ENCODE measurements at regions not wholly inside any gene's neighbourhood (a gene's known extent, or its start where the extent isn't known, plus 50 kb on each side); places are given as distances from the start of the nearest gene placed in this dataset.
"Not testable (repeated sequence)": the region's sequence is repeated elsewhere in the genome, so short reads cannot be mapped to it uniquely, and the experiment has no call there.

DNA sequence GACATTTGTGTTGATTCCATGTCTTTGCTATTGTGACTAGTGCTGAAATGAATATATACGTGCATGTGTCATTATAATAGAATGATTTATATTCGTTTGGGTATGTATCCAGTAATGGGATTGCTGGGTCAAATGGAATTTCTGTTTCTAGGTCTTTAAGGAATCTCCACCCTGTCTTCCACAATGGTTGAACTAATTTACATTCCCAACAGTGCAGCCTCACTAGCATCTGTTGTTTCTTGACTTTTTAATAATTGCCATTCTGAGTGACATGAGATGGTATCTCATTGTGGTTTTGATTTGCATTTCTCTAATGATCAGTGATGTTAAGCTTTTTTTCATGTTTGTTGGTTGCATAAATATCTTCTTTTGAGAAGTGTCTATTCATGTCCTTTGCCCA is 291.2 kb downstream of the FAT4 start:
- not testable (repeated sequence) for H3K27me3 ChIP-seq (ENCODE audit: insufficient read depth, low read length); H3K27ac ChIP-seq (ENCODE audit: low read length); H3K9ac ChIP-seq (ENCODE audit: low read depth, low read length); H3K4me1 ChIP-seq (ENCODE audit: insufficient read depth, low read length); H3K9me3 ChIP-seq (ENCODE audit: insufficient read depth, low read depth, low read length); H3K4me3 ChIP-seq (ENCODE audit: low read length); H3K36me3 ChIP-seq (ENCODE audit: insufficient read depth, low read depth, low read length)

DNA sequence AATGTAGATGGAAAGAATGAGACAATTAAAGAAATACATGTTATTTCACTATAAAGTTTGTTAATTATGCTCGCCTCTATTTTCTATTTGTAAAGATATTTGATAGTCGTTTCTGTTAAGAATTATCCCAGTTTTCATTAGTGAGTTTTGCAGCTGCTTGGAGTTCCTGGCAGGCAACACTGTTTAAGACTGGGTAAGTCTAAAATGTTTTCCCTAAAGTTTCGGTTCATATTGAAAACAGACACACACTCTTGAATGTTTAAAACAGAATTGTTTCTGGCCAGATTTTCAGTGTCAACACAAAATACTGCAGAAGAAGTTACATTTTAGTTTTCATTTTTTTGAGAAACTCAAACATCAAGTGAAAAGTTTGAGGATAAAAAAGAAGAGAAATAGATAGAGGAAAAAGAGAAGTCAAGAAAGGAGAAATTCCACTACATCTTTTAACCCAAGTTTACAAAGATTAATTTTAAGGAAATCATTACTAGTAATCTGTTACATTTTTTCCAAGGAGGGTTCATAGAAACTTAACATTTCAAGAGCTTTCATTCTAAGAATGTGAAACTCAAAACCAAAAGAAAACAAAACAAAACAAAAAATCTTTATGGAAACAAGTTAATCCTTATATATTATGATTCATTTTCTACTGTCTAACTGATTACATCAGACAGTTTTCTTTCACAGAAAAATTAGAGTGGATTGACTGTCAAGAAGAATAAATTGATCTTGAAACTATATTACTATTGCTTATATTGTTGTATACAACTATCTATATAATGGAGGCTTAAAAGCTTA is 305.5 kb downstream of the FAT4 start:
- Histone ChIP-seq H3K4me1 (ENCODE audit: insufficient read depth, low read length) (no peaks in the 10 kb centered on the region), H3K27ac (ENCODE audit: low read length) (no peak overlapping the region), H3K27me3 (ENCODE audit: insufficient read depth, low read length) (no peaks in the 10 kb centered on the region), H3K9ac (ENCODE audit: low read depth, low read length) (no peak overlapping the region), H3K36me3 (ENCODE audit: insufficient read depth, low read depth, low read length) (no peaks in the 10 kb centered on the region), H3K4me3 (ENCODE audit: low read length) (no peak overlapping the region), H3K9me3 (ENCODE audit: insufficient read depth, low read depth, low read length) (no peaks in the 10 kb centered on the region)

- no peaks in the 10 kb centered on the region for H3K27me3 ChIP-seq (ENCODE audit: insufficient read depth, low read length)
- H3K36me3 ChIP-seq (ENCODE audit: insufficient read depth, low read depth, low read length): no peaks in the 10 kb centered on the region
- no peaks in the 10 kb centered on the region for H3K9me3 ChIP-seq (ENCODE audit: insufficient read depth, low read depth, low read length)
- no peak overlapping the region for H3K4me3 ChIP-seq (ENCODE audit: low read length)
- no peaks in the 10 kb centered on the region for H3K4me1 ChIP-seq (ENCODE audit: insufficient read depth, low read length)
- H3K9ac ChIP-seq (ENCODE audit: low read depth, low read length): no peak overlapping the region
- H3K27ac ChIP-seq (ENCODE audit: low read length): no peak overlapping the region
Observed at GRCh38 chr4:125624951-125625350, 310.2 kb downstream of the FAT4 start.

DNA sequence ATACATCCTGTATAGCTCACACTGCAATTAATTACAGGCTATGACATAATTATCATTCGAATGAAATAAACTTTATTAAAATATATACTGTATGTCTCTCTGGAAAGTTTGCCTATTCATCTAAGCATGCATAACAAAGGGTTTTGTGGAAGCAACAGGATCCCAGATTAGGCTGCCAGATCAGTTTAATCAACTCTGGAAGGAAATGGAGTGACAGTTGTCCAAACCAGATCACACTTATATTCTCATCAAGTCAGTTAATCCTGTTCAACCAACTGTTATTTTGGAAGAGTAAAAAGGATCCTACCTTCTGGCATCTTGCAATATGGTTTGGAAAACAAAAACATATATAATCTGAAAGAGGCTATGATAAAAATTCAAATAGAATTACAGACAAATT is 312.2 kb downstream of the FAT4 start:
- H3K27ac ChIP-seq (ENCODE audit: low read length): no peak overlapping the region
- H3K4me1 ChIP-seq (ENCODE audit: insufficient read depth, low read length): no peaks in the 10 kb centered on the region
- no peak overlapping the region for H3K9ac ChIP-seq (ENCODE audit: low read depth, low read length)
- no peaks in the 10 kb centered on the region for H3K36me3 ChIP-seq (ENCODE audit: insufficient read depth, low read depth, low read length)
- no peaks in the 10 kb centered on the region for H3K9me3 ChIP-seq (ENCODE audit: insufficient read depth, low read depth, low read length)
- no peak overlapping the region for H3K4me3 ChIP-seq (ENCODE audit: low read length)
- H3K27me3 ChIP-seq (ENCODE audit: insufficient read depth, low read length): no peaks in the 10 kb centered on the region

DNA sequence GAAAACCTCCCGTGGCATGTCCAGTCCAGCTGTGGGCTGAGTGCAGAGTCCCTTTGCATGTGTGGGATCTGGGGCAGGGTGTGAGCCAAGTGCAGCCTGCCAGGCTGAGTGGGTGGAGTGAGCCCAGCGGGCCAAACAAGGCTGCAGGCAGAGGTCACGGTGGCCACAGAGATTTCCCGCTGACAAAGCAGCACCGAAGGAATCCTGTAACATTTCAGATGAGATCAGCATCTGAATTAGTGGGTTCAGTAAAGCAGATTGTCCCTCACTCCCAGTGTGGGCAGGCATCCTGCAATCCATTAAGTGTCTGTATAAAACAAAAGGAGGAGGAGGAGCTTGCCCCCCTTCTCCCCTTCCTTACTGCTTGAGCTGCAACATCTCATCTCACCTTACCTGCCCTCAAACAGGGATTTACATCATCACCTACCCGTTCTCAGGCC is 324.4 kb downstream of the FAT4 start:
- Histone ChIP-seq H3K9ac (ENCODE audit: low read depth, low read length) (peak overlapping the region; percentile 37; the same call in 1 of the 2 replicates), H3K9me3 (ENCODE audit: insufficient read depth, low read depth, low read length) (no peaks in the 10 kb centered on the region), H3K4me3 (ENCODE audit: low read length) (peak overlapping the region; percentile 27; the same call in 1 of the 2 replicates), H3K27me3 (ENCODE audit: insufficient read depth, low read length) (no peaks in the 10 kb centered on the region), H3K27ac (ENCODE audit: low read length) (peak overlapping the region; percentile 22), H3K4me1 (ENCODE audit: insufficient read depth, low read length) (peaks cover 36% of the 10 kb centered on the region; the same call in 1 of the 2 replicates), H3K36me3 (ENCODE audit: insufficient read depth, low read depth, low read length) (no peaks in the 10 kb centered on the region)

DNA sequence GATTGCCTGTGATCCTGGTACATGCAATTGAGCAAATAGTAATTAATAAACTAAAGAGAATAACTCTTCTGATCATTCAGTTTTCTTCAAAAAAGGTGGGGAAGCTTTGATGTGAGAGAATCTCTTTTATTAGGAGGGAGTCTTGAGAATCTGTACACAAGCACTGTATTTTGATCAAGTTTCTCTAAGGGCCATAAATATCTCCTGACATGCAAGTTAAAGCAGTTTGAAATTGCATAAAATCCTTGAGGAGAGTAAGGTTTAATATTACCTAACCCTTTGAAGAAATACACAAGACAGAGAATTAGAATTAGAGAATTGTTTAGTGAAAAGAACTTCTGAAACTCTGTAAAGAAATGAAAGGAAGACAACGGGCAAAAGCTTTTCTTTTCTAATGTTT is 326.9 kb downstream of the FAT4 start:
- no peaks in the 10 kb centered on the region for H3K9me3 ChIP-seq (ENCODE audit: insufficient read depth, low read depth, low read length)
- H3K27ac ChIP-seq (ENCODE audit: low read length): no peak overlapping the region
- H3K4me1 ChIP-seq (ENCODE audit: insufficient read depth, low read length): peaks cover 36% of the 10 kb centered on the region; the same call in 1 of the 2 replicates
- H3K36me3 ChIP-seq (ENCODE audit: insufficient read depth, low read depth, low read length): no peaks in the 10 kb centered on the region; the same call in 1 of the 2 replicates
- no peaks in the 10 kb centered on the region for H3K27me3 ChIP-seq (ENCODE audit: insufficient read depth, low read length)
- no peak overlapping the region for H3K4me3 ChIP-seq (ENCODE audit: low read length)
- H3K9ac ChIP-seq (ENCODE audit: low read depth, low read length): no peak overlapping the region

- Histone ChIP-seq H3K9ac (ENCODE audit: low read depth, low read length) (no peak overlapping the region), H3K4me3 (ENCODE audit: low read length) (peak overlapping the region; percentile 18; the same call in 1 of the 2 replicates), H3K4me1 (ENCODE audit: insufficient read depth, low read length) (peaks cover 36% of the 10 kb centered on the region; the same call in 1 of the 2 replicates), H3K27ac (ENCODE audit: low read length) (no peak overlapping the region), H3K9me3 (ENCODE audit: insufficient read depth, low read depth, low read length) (no peaks in the 10 kb centered on the region), H3K27me3 (ENCODE audit: insufficient read depth, low read length) (no peaks in the 10 kb centered on the region), H3K36me3 (ENCODE audit: insufficient read depth, low read depth, low read length) (no peaks in the 10 kb centered on the region; the same call in 1 of the 2 replicates)
Observed at GRCh38 chr4:125642645-125643044, 327.9 kb downstream of the FAT4 start.

- H3K4me3 ChIP-seq (ENCODE audit: low read length): no peak overlapping the region
- H3K9me3 ChIP-seq (ENCODE audit: insufficient read depth, low read depth, low read length): no peaks in the 10 kb centered on the region
- no peaks in the 10 kb centered on the region for H3K27me3 ChIP-seq (ENCODE audit: insufficient read depth, low read length)
- H3K36me3 ChIP-seq (ENCODE audit: insufficient read depth, low read depth, low read length): no peaks in the 10 kb centered on the region; the same call in 1 of the 2 replicates
- H3K27ac ChIP-seq (ENCODE audit: low read length): no peak overlapping the region
- H3K9ac ChIP-seq (ENCODE audit: low read depth, low read length): no peak overlapping the region
- H3K4me1 ChIP-seq (ENCODE audit: insufficient read depth, low read length): no peaks in the 10 kb centered on the region
Observed at GRCh38 chr4:125649452-125649851, 334.7 kb downstream of the FAT4 start.

DNA sequence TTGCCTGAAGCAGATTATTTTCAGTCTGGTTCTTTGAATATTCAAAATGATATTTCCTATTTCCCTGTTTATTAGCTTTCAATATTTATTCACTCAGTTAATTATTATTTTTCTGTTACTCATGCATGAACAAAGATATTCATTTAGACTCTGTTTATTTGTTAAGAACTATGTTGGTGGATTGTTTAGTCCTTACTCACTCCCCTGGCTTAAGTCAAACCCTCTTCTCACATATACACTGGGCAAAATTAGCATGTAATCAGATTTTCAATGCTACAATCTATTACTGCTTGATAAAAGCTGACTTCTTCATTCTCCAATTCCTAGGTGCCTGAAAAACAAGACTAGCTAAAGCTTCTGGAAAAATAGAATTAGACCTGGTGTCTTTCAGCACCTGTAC is 335.8 kb downstream of the FAT4 start:
- H3K9me3 ChIP-seq (ENCODE audit: insufficient read depth, low read depth, low read length): no peaks in the 10 kb centered on the region
- H3K36me3 ChIP-seq (ENCODE audit: insufficient read depth, low read depth, low read length): no peaks in the 10 kb centered on the region; the same call in 1 of the 2 replicates
- H3K9ac ChIP-seq (ENCODE audit: low read depth, low read length): no peak overlapping the region
- no peak overlapping the region for H3K4me3 ChIP-seq (ENCODE audit: low read length)
- H3K27ac ChIP-seq (ENCODE audit: low read length): no peak overlapping the region
- no peaks in the 10 kb centered on the region for H3K4me1 ChIP-seq (ENCODE audit: insufficient read depth, low read length)
- H3K27me3 ChIP-seq (ENCODE audit: insufficient read depth, low read length): no peaks in the 10 kb centered on the region

GRCh38 chr4:125651707-125652357 is 337.1 kb downstream of the FAT4 start:
- not testable (repeated sequence) for H3K27ac ChIP-seq (ENCODE audit: low read length); H3K9me3 ChIP-seq (ENCODE audit: insufficient read depth, low read depth, low read length); H3K36me3 ChIP-seq (ENCODE audit: insufficient read depth, low read depth, low read length); H3K4me1 ChIP-seq (ENCODE audit: insufficient read depth, low read length); H3K4me3 ChIP-seq (ENCODE audit: low read length); H3K27me3 ChIP-seq (ENCODE audit: insufficient read depth, low read length); H3K9ac ChIP-seq (ENCODE audit: low read depth, low read length)

- Histone ChIP-seq H3K36me3 (ENCODE audit: insufficient read depth, low read depth, low read length) (no peaks in the 10 kb centered on the region), H3K9ac (ENCODE audit: low read depth, low read length) (no peak overlapping the region), H3K4me1 (ENCODE audit: insufficient read depth, low read length) (0 out of 2 replicates have a peak, but pooled peaks cover 12% of the 10 kb centered on the region), H3K27me3 (ENCODE audit: insufficient read depth, low read length) (no peaks in the 10 kb centered on the region), H3K4me3 (ENCODE audit: low read length) (no peak overlapping the region), H3K27ac (ENCODE audit: low read length) (no peak overlapping the region), H3K9me3 (ENCODE audit: insufficient read depth, low read depth, low read length) (no peaks in the 10 kb centered on the region)
Observed at GRCh38 chr4:125658773-125659172, 344.0 kb downstream of the FAT4 start.

Measured in iPS-20b (cell line).